CD14-positive monocyte (primary cell): ENCODE measurements at regions not wholly inside any gene's neighbourhood (a gene's known extent, or its start where the extent isn't known, plus 50 kb on each side); places are given as distances from the start of the nearest gene placed in this dataset.

Experiments used
- DNase-seq, 3 donors: peaks; one replicate each; pipeline ENCODE4 v3.0.0-alpha.2; 2011 to 2022
- H2AFZ ChIP-seq: 2 replicates; pipeline ENCODE4 v1.6.0; 2012; ENCODE audit warnings: mild to moderate bottlenecking, low read depth, low read length, inconsistent platforms; ENCODE audit not compliant: insufficient read depth, poor library complexity, severe bottlenecking
- H3K27ac ChIP-seq, 2 donors: 1 replicate in 1 of 2; 2 replicates in 1 of 2; pipeline ENCODE4 v1.5.1; 2012 to 2013; ENCODE audit warnings: low read length in 2 of 2, control low read depth in 1 of 2, inconsistent platforms in 1 of 2, low read depth in 1 of 2, mild to moderate bottlenecking in 1 of 2
- H3K27me3 ChIP-seq, 2 donors: one replicate each; pipeline versions ENCODE4 v1.6.0 to v1.6.1; 2011 to 2013; ENCODE audit warnings: low read length in 2 of 2; ENCODE audit not compliant: control insufficient read depth in 2 of 2, insufficient read depth in 2 of 2
- H3K36me3 ChIP-seq, 2 donors: replicated peaks in 1 of 2; 1 replicate in 1 of 2; 2 replicates in 1 of 2; pipeline versions ENCODE4 v1.5.1 to v1.6.1; 2012 to 2013; ENCODE audit warnings: low read length in 2 of 2, control low read depth in 1 of 2, inconsistent platforms in 1 of 2, mild to moderate bottlenecking in 1 of 2; ENCODE audit not compliant: insufficient read depth in 2 of 2, control insufficient read depth in 1 of 2
- H3K4me1 ChIP-seq, 2 donors: 1 replicate in 1 of 2; 2 replicates in 1 of 2; pipeline versions ENCODE4 v1.5.1 to v1.6.1; 2012 to 2013; ENCODE audit warnings: low read length in 2 of 2, control low read depth in 1 of 2, inconsistent platforms in 1 of 2, mild to moderate bottlenecking in 1 of 2, moderate library complexity in 1 of 2; ENCODE audit not compliant: insufficient read depth in 2 of 2, control insufficient read depth in 1 of 2
- H3K4me2 ChIP-seq: replicated peaks from 2 replicates; pipeline ENCODE3; 2012; ENCODE audit warnings: low read length, moderate library complexity, mild to moderate bottlenecking; ENCODE audit not compliant: poor library complexity, severe bottlenecking; ENCODE audit errors: extremely low read depth
- H3K4me3 ChIP-seq, 3 experiments: fragments of 200-600 bp in 1 of 3; sonication (generic) in 1 of 3; replicated peaks in 1 of 3; 1 replicate in 2 of 3; 2 replicates in 1 of 3; pipeline ENCODE4 v1.5.1; 2011 to 2013; ENCODE audit warnings: low read length in 3 of 3, mild to moderate bottlenecking in 3 of 3, control low read depth in 2 of 3, low read depth in 2 of 3, inconsistent platforms in 1 of 3, moderate library complexity in 1 of 3
- H3K79me2 ChIP-seq: 2 replicates; pipeline ENCODE4 v1.6.0; 2012; ENCODE audit warnings: mild to moderate bottlenecking, control low read depth, inconsistent platforms, low read length, moderate library complexity; ENCODE audit not compliant: insufficient read depth
- H3K9ac ChIP-seq: 2 replicates; pipeline ENCODE4 v1.6.0; 2017; ENCODE audit warnings: low read length, mild to moderate bottlenecking; ENCODE audit not compliant: insufficient read depth, poor library complexity, severe bottlenecking
- H3K9me3 ChIP-seq, 2 donors: replicated peaks in 1 of 2; 1 replicate in 1 of 2; 2 replicates in 1 of 2; pipeline versions ENCODE4 v1.5.1 to v1.6.1; 2012 to 2013; ENCODE audit warnings: low read length in 2 of 2, control low read depth in 1 of 2; ENCODE audit not compliant: control insufficient read depth in 1 of 2, insufficient read depth in 1 of 2
- H4K20me1 ChIP-seq: 2 replicates; pipeline ENCODE4 v1.6.0; 2012; ENCODE audit warnings: mild to moderate bottlenecking, low read length, control low read depth, moderate library complexity; ENCODE audit not compliant: insufficient read depth
- H3K27ac Mint-ChIP-seq, 7 donors: one replicate each; pipeline ENCODE4 v1.8.0; 2020; ENCODE audit warnings: mild to moderate bottlenecking in 7 of 7, mixed read lengths in 7 of 7, moderate library complexity in 6 of 7, inconsistent platforms in 2 of 7
- H3K27me3 Mint-ChIP-seq, 3 donors: one replicate each; pipeline ENCODE4 v1.8.0; 2021 to 2022; ENCODE audit warnings: low read depth in 3 of 3, mild to moderate bottlenecking in 3 of 3, mixed read lengths in 3 of 3, moderate library complexity in 3 of 3, inconsistent platforms in 1 of 3
- H3K36me3 Mint-ChIP-seq, 2 donors: one replicate each; pipeline ENCODE4 v1.8.0; 2020; ENCODE audit warnings: mixed read lengths in 2 of 2, inconsistent platforms in 1 of 2, mild to moderate bottlenecking in 1 of 2
- H3K4me1 Mint-ChIP-seq: one replicate; pipeline ENCODE4 v1.8.0; 2020; ENCODE audit warnings: mild to moderate bottlenecking, mixed read lengths
- H3K4me3 Mint-ChIP-seq, 2 donors: one replicate each; pipeline ENCODE4 v1.8.0; 2020; ENCODE audit warnings: mild to moderate bottlenecking in 2 of 2, mixed read lengths in 2 of 2, moderate library complexity in 1 of 2
- H3K9me3 Mint-ChIP-seq, 7 donors: one replicate each; pipeline ENCODE4 v1.8.0; 2020 to 2022; ENCODE audit warnings: mixed read lengths in 7 of 7, mild to moderate bottlenecking in 6 of 7, moderate library complexity in 6 of 7, inconsistent platforms in 2 of 7
- WGBS: methylation state at CpG from one replicate; pipeline ENCODE4 v1.1.5; 2013; ENCODE audit warnings: missing lambda C conversion rate; ENCODE audit not compliant: insufficient coverage; 5-methylcytosine and 5-hydroxymethylcytosine counted together
- intact Hi-C, 2 donors: fragments of 100-400 bp; cut with micrococcal nuclease; formaldehyde crosslinking; loops; one replicate each; pipeline versions ENCODE4 v1.15.0 to v1.15.1; 2023
- TF ChIP-seq, protein P1 (sequence below): fragments of 200-600 bp; IDR thresholded peaks from one replicate; pipeline ENCODE4 v1.8.0; 2022; ENCODE audit warnings: antibody characterized with exemption, mild to moderate bottlenecking

DNA sequence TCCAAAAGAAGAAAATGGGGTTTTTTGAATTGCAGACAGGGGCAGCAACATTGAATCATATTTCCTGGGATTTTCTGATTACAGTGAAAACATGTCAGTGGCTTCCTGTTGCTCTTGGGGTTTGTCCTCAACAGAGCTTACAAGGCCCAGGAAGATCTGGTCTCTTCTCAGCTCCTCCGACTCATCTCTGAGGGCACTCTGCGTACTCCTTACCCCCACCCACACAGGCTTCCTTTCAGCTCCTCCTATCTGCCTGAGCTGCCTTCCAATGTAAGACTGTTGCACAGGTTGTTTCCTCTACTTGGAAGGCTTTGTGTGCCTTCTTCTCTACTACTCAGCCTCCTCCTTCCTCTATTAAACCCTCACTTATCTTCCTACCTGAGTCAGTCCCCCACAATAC, 245.1 kb upstream of the MEF2C start:
- no peak overlapping the region for H3K4me3 ChIP-seq
- H3K9ac ChIP-seq = no peak overlapping the region

DNA sequence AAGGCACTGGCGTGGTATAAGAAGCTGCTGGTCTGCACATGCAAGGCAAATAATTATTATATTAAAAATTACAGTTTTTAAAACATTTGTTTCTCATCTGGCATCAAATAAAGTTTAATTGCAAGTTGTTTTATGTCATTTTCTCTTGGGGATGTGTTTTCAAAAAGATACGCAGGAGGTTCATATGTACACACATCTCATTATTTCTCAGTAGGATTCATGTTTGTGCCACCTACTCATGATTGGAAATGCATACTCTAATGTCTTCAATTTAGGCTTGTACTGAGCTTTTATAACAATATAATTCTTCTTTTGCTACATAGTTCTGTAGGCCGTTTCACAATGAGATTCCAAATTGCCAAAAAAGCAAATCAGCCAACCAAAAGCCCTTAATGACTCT, 244.2 kb upstream of the MEF2C start:
- Histone ChIP-seq H3K36me3 (no peaks in the 10 kb centered on the region), H3K4me2 (no peak overlapping the region), H3K27ac (no peak overlapping the region), H3K27me3 (no peaks in the 10 kb centered on the region), H2AFZ (peak overlapping the region; percentile 17), H3K9me3 (no peaks in the 10 kb centered on the region), H3K4me3 (no peak overlapping the region), H3K9ac (no peak overlapping the region), H3K79me2 (no peaks in the 10 kb centered on the region), H3K4me1 (no peaks in the 10 kb centered on the region), H4K20me1 (no peaks in the 10 kb centered on the region)
- Mint-ChIP-seq H3K4me3 (no peak overlapping the region), H3K27ac (no peak overlapping the region), H3K9me3 (peaks cover 0 to 5% (median 0%) of the 10 kb centered on the region in 7 donors), H3K27me3 (no peaks in the 10 kb centered on the region), H3K36me3 (no peaks in the 10 kb centered on the region), H3K4me1 (peaks cover 6% of the 10 kb centered on the region)
- no peak for DNase-seq
- TF ChIP-seq, protein P1, sequence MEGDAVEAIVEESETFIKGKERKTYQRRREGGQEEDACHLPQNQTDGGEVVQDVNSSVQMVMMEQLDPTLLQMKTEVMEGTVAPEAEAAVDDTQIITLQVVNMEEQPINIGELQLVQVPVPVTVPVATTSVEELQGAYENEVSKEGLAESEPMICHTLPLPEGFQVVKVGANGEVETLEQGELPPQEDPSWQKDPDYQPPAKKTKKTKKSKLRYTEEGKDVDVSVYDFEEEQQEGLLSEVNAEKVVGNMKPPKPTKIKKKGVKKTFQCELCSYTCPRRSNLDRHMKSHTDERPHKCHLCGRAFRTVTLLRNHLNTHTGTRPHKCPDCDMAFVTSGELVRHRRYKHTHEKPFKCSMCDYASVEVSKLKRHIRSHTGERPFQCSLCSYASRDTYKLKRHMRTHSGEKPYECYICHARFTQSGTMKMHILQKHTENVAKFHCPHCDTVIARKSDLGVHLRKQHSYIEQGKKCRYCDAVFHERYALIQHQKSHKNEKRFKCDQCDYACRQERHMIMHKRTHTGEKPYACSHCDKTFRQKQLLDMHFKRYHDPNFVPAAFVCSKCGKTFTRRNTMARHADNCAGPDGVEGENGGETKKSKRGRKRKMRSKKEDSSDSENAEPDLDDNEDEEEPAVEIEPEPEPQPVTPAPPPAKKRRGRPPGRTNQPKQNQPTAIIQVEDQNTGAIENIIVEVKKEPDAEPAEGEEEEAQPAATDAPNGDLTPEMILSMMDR = no peak
- intact Hi-C loops = no loop called here
- WGBS = no CpG with 5 or more reads among the region's 3 CpGs

More for the DNA sequence above, 245.1 kb upstream of the MEF2C start:
- H3K36me3 Mint-ChIP-seq = no peaks in the 10 kb centered on the region
- peaks cover 4% of the 10 kb centered on the region for H3K4me1 Mint-ChIP-seq
- no peaks in the 10 kb centered on the region for H3K27me3 Mint-ChIP-seq
- no peaks in the 10 kb centered on the region for H4K20me1 ChIP-seq
- intact Hi-C loops = no loop called here
- no peak overlapping the region for H3K27ac Mint-ChIP-seq
- H3K4me2 ChIP-seq = no peak overlapping the region
- H3K27ac ChIP-seq = no peak overlapping the region
- no peaks in the 10 kb centered on the region for H3K9me3 ChIP-seq
- 50% methylated on average over 1 of the region's 2 CpGs for WGBS
- H3K79me2 ChIP-seq = no peaks in the 10 kb centered on the region
- peaks cover 0 to under 1% (median 0%) of the 10 kb centered on the region in 7 donors for H3K9me3 Mint-ChIP-seq
- no peaks in the 10 kb centered on the region for H3K4me1 ChIP-seq
- TF ChIP-seq, protein P1 = no peak
- H3K4me3 Mint-ChIP-seq = no peak overlapping the region
- DNase-seq = peak in 1 of 3 donors; percentile 4
- H2AFZ ChIP-seq = peak overlapping the region; percentile 31
- no peaks in the 10 kb centered on the region for H3K36me3 ChIP-seq
- no peaks in the 10 kb centered on the region for H3K27me3 ChIP-seq
